Loucy (cell line): ENCODE measurements at regions not wholly inside any gene's neighbourhood (a gene's known extent, or its start where the extent isn't known, plus 50 kb on each side); places are given as distances from the start of the nearest gene placed in this dataset.

Experiments used
- H2AFZ ChIP-seq: fragments of 200-600 bp; sonication (generic); 2 replicates; pipeline ENCODE4 v1.6.0; 2016; ENCODE audit warnings: antibody characterized with exemption, mild to moderate bottlenecking, low read length, moderate library complexity
- H3F3A ChIP-seq: fragments of 200-600 bp; 2 replicates; pipeline ENCODE4 v1.6.0; 2016; ENCODE audit warnings: antibody characterized with exemption, low read depth, mild to moderate bottlenecking
- H3K27me3 ChIP-seq: fragments of 200-600 bp; sonication (generic); 2 replicates; pipeline ENCODE4 v1.6.1; 2014; ENCODE audit warnings: low read length, mild to moderate bottlenecking; ENCODE audit not compliant: insufficient read depth, poor library complexity, severe bottlenecking
- H3K36me3 ChIP-seq: fragments of 200-600 bp; sonication (generic); 2 replicates; pipeline ENCODE4 v1.6.1; 2016; ENCODE audit warnings: low read length; ENCODE audit not compliant: insufficient read depth
- H3K4me1 ChIP-seq: fragments of 200-600 bp; sonication (generic); 2 replicates; pipeline ENCODE4 v1.5.1; 2014; ENCODE audit warnings: low read length, mild to moderate bottlenecking; ENCODE audit not compliant: insufficient read depth, poor library complexity, severe bottlenecking
- H3K4me2 ChIP-seq: fragments of 200-600 bp; sonication (generic); 2 replicates; pipeline ENCODE4 v1.6.0; 2014; ENCODE audit warnings: antibody characterized with exemption, low read length, low read depth, mild to moderate bottlenecking; ENCODE audit not compliant: poor library complexity, severe bottlenecking
- H3K4me3 ChIP-seq: fragments of 200-600 bp; sonication (generic); 2 replicates; pipeline ENCODE4 v1.5.1; 2014; ENCODE audit warnings: low read length, mild to moderate bottlenecking, mixed read lengths; ENCODE audit not compliant: poor library complexity, severe bottlenecking
- H3K79me2 ChIP-seq: fragments of 200-600 bp; sonication (generic); 2 replicates; pipeline ENCODE4 v1.6.1; 2014; ENCODE audit warnings: low read length; ENCODE audit not compliant: insufficient read depth
- H3K9ac ChIP-seq: fragments of 200-600 bp; sonication (generic); 2 replicates; pipeline ENCODE4 v1.6.0; 2014; ENCODE audit warnings: mild to moderate bottlenecking, low read depth, low read length, moderate library complexity; ENCODE audit not compliant: poor library complexity, severe bottlenecking
- H3K9me2 ChIP-seq: fragments of 200-600 bp; sonication (generic); replicated peaks from 2 replicates; pipeline ENCODE4 v1.6.1; 2016; ENCODE audit warnings: low read depth, low read length, mixed read lengths
- H3K9me3 ChIP-seq: fragments of 200-600 bp; sonication (generic); 2 replicates; pipeline ENCODE4 v1.6.1; 2014; ENCODE audit warnings: mild to moderate bottlenecking, antibody characterized with exemption, low read length, low read depth; ENCODE audit not compliant: insufficient read depth
- H4K20me1 ChIP-seq: fragments of 200-600 bp; sonication (generic); 2 replicates; pipeline ENCODE4 v1.6.0; 2014; ENCODE audit warnings: antibody characterized with exemption, low read length, mild to moderate bottlenecking; ENCODE audit not compliant: insufficient read depth, poor library complexity, severe bottlenecking
- CTCF ChIP-seq: fragments of 200-600 bp; sonication (generic); conservative IDR thresholded peaks from 2 replicates; pipeline ENCODE4 v1.5.1; 2014; ENCODE audit warnings: mild to moderate bottlenecking, antibody characterized with exemption, low read length
- EZH2phosphoT487 ChIP-seq: fragments of 200-600 bp; IDR thresholded peaks from 2 replicates; pipeline ENCODE4 v1.6.1; 2018; ENCODE audit warnings: antibody characterized with exemption, mild to moderate bottlenecking, moderate library complexity, borderline replicate concordance

GRCh38 chr5:166845044-166845443 is 1446.4 kb upstream of the WWC1 start:
- no peak for TF ChIP-seq EZH2phosphoT487
- no peak for TF ChIP-seq CTCF
- no peak overlapping the region for H2AFZ ChIP-seq
- H3K9me2 ChIP-seq: no peaks in the 10 kb centered on the region
- H3K9me3 ChIP-seq: no peaks in the 10 kb centered on the region
- H4K20me1 ChIP-seq: no peaks in the 10 kb centered on the region
- no peaks in the 10 kb centered on the region for H3K27me3 ChIP-seq
- H3K4me2 ChIP-seq: no peak overlapping the region
- no peaks in the 10 kb centered on the region for H3K79me2 ChIP-seq
- no peaks in the 10 kb centered on the region for H3F3A ChIP-seq
- H3K36me3 ChIP-seq: no peaks in the 10 kb centered on the region
- no peak overlapping the region for H3K9ac ChIP-seq
- H3K4me1 ChIP-seq: no peaks in the 10 kb centered on the region
- no peak overlapping the region for H3K4me3 ChIP-seq

DNA sequence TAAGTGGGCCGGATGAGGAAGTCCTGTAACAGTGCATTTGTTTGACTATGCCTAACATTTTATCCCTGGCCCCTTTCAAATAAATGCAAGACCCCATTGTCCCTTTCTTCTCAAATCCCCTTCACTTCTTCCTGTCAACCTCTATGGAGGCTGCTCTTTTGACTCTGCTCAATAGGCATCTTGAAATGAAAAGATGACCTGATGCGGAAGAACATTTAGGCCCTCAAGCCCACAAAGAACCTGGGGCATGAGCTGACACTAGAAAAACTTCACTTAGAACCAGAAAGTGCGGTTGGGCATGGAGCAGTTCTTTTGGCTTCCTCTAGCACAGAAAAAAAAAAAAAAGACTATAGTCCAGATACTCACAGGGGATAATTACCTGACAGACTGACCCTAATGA is 1434.7 kb upstream of the WWC1 start:
- H3K36me3 ChIP-seq: no peaks in the 10 kb centered on the region
- no peaks in the 10 kb centered on the region for H3K9me3 ChIP-seq
- H3F3A ChIP-seq: no peaks in the 10 kb centered on the region
- H3K9me2 ChIP-seq: no peaks in the 10 kb centered on the region
- H3K9ac ChIP-seq: no peak overlapping the region
- H3K4me3 ChIP-seq: no peak overlapping the region
- no peaks in the 10 kb centered on the region for H4K20me1 ChIP-seq
- no peaks in the 10 kb centered on the region for H3K27me3 ChIP-seq
- H2AFZ ChIP-seq: no peak overlapping the region
- no peak overlapping the region for H3K4me2 ChIP-seq
- no peaks in the 10 kb centered on the region for H3K4me1 ChIP-seq
- TF ChIP-seq CTCF (no peak), EZH2phosphoT487 (no peak)
- H3K79me2 ChIP-seq: no peaks in the 10 kb centered on the region

DNA sequence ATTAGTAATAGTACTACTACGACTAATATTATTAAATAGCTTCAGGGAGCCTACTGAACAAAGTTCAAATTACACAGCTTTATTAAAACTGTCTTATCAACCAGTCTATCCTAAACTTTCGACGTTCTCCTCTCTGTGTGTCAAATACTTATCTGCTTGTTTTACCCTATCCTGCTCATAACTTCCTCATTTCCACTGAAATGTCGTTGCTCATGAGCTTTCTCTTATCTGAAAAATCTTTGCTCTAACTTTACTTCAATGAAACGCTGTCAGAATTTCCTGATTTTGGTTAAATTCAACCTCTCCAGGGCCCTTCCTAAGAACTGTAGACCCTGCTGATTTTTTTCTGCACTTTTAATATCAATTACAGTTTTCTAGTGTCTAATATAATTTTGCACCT is 1431.0 kb upstream of the WWC1 start:
- Histone ChIP-seq H3K9me2 (no peaks in the 10 kb centered on the region), H3K4me1 (no peaks in the 10 kb centered on the region), H2AFZ (no peak overlapping the region), H3K27me3 (no peaks in the 10 kb centered on the region), H3K9me3 (no peaks in the 10 kb centered on the region), H4K20me1 (no peaks in the 10 kb centered on the region), H3K4me3 (no peak overlapping the region), H3K9ac (no peak overlapping the region), H3K36me3 (no peaks in the 10 kb centered on the region), H3K4me2 (no peak overlapping the region), H3K79me2 (no peaks in the 10 kb centered on the region), H3F3A (no peaks in the 10 kb centered on the region)
- TF ChIP-seq EZH2phosphoT487: no peak
- no peak for TF ChIP-seq CTCF
